HG03457 (cell line): ENCODE measurements at regions not wholly inside any gene's neighbourhood (a gene's known extent, or its start where the extent isn't known, plus 50 kb on each side); places are given as distances from the start of the nearest gene placed in this dataset.
"Not testable (repeated sequence)": the region's sequence is repeated elsewhere in the genome, so short reads cannot be mapped to it uniquely, and the experiment has no call there.

Experiments
- ATAC-seq: cut with Tn5 transposase; IDR thresholded peaks from one replicate; pipeline ENCODE4 v1.9.1; 2021; ENCODE audit warnings: moderate number of reproducible peaks; ENCODE audit not compliant: unreplicated experiment

DNA sequence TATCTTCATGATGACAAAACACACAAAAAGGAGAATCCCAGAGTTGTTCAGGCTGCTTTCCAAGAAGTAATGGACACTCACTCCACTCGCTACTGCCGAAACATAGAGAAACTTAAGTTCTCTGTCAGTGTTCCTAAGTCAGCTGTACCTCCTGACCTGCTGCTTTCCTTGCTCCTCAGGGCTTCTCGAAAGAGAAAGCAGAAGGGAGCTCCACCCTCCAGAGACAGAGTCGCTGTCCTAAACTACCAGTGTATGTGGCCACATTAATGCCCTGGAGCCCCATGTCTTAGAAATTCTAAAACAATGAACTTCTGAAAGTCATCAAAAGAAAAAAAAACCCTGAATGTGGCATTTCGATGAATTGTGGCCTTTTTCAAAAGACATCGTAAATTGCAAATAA, 390.8 kb upstream of the MON1B start:
- no peak for ATAC-seq

DNA sequence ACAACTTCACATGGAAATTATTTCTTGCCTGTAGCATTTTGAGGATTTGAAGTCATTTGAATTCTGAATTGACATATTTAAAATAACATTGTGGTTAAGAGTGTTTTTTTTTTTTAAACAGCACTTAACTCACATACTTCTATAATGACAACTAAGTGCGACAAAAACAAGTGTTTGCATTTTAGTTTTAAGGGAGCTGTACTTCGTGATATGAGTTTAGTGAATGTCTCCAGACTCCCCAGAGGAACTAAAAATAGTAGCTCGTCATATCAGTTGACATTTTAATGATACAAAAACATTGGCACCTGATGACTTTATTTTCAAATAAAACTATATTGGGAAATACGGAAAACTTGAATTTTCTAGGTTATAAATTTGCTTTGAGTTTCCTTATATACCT, 389.6 kb upstream of the MON1B start:
- no peak for ATAC-seq

DNA sequence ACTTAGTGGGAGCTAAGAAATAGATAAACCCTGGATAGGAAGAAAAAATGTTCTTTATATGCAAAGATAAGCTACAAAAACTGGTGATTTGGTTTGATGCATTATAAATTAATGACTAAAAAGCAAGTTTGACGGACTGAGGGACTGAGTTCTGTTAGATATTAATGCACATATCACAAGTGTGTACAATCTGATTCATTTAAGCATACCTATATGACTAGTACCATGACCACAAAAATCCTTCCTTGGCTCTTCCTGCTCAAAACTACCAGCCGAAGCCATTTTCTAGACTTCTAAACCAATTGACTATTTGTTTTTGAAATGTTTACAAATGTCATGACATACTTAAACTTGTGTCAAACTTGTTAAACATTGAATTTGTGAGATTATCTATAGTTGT, 374.5 kb upstream of the MON1B start:
- no peak for ATAC-seq

DNA sequence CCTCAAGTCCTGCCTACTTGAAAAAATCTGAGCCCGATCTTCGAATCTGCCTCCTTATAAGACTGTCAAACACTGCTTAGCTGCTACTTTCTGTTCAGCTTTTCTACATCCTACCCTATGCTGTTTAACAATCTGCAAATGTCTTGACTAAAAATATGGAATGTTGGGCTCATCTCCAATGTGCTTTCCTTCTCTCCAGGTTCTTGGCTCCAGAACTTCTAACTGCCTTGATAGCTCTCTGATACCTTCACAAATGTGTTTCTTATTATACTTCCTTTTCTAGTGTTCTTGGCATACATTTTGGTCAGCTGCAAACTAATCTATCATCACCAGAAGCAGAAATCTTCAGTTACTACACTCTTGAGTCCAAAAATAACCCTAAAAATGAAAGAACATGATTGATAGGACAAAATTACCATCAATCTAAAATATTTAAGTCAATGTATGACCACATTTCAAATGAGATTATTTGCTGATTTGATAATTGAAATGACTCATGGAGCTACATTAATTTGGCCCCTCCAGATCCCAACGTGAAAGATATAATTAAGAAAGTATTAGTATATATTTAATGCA, 372.3 kb upstream of the MON1B start:
- ATAC-seq, result no peak

DNA sequence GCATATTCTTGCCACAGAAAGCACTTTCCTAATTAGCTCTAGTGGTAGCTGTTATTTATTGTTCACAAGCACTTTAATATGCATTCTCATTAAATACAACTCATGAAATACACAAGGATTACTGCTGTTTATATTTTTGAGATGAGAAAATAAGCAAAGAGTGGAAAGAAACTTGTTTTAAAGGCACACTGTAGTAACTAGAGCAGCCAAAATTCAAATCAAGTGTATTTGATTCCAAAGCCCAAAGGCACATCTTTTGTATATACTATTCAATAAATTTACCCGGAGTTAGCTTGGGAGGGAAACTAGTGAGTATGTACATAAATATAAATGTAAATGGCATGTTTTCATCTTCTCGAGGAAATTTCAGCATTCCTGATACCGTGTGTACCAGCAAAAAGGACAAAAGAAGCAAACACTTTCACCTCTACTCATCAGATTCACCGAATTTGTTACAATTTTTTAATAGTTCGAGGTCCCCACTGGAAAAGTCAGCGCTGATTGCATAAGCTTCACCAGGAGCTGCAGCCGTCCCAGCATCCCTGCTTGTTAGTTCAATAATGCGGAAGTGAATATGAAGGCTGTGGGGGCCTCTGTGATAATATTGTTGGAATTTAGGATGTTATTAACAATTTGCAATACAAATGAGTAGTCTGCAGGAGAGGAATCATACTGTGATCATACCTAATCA, 371.6 kb upstream of the MON1B start:
- no peak for ATAC-seq

DNA sequence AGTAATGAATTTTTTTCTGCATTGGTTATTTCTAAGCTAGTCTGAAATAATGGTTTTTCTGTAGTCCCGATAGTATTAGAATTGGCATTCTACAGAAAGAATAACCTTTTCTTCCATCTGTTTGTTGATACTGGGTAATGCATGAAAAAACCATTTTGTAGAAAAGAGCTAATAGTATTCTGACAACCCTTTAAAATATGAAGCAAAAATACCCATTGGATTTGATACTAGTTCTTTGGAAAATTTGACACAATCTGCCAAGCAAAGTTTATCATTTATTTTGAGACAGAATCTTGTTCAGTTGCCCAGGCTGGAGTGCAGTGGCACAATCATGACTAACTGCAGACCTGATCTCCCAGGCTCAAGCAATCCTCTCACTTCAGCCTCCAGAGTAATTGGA, 366.8 kb upstream of the MON1B start:
- no peak for ATAC-seq

DNA sequence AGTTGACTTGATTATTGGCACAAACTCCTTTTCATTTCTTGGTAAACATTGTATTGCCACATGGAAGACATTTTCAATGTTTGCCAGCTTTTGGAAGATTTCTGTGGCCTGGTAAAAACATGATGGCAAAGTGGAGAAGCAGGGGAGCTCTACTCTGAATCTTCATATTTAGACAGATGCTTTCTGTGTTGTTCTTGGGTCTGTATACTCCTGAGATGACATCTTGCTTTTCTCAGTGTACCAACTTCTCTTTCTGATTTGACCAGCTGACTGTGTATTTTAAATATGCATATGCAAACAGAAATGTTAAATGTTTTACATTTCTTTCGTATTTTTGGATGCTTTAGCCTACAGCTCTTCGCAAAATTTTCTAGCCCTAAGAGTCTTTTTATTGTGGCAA, 366.2 kb upstream of the MON1B start:
- ATAC-seq, result no peak

DNA sequence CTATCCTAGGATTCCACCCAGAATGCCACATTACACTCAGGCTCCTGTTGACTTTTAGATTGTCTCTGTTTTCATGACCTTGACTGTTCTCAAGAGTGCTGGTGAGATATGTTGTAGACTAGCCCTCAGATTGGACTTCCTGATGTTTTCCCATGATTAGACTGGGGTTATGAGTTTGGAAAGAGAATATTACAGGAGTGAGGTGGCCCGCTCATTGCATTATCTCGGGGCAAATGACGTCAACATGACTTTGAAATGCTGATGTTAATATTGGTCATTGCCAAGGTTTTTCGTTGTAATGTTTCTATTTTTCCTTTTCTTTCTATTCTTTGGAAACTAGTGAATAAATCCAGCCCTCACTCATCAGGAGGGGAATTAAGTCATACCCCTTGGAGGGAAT, 355.7 kb upstream of the MON1B start:
- ATAC-seq, result no peak

DNA sequence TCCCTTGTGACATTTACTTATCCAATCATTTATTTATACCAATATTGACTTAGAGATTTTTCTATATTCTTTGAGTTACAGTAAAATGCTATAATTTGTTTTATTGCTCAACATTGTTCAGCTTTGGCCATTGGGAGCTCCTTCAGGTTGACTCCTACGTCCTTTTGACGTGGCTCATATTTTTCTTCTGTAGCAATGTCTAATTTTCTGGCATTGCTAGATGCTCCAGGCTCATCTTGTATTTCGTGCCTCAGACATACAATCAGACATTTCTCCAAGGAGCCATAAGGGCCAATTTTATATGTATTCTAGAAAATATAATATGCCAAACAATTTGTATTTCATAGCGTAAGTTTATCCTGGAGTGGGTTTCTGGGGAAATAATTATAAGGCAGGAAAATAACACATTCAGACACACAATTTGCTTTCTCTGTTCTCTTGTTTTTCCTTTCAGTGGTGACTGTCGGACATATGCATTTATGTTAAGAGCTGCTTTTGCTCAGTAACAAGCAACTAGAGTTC, 355.1 kb upstream of the MON1B start:
- no peak for ATAC-seq

DNA sequence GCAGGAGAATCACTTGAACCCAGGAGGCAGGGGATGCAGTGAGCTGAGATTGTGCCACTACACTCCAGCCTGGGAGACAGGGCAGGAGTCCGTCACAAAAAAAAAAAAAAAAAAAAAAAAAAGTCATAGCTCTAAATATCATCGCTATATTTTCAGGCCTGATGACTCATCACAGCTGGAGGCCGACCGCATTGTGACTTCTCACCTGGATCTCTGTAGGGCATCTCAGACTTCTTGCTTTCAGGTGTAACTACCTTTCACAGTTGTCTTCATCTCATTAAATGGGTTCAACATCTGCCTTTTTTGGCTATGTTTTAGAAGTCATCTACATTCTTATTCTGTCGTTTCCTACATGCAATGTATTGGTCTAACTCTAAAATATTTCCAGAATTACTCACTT, 353.1 kb upstream of the MON1B start:
- ATAC-seq, result no peak

DNA sequence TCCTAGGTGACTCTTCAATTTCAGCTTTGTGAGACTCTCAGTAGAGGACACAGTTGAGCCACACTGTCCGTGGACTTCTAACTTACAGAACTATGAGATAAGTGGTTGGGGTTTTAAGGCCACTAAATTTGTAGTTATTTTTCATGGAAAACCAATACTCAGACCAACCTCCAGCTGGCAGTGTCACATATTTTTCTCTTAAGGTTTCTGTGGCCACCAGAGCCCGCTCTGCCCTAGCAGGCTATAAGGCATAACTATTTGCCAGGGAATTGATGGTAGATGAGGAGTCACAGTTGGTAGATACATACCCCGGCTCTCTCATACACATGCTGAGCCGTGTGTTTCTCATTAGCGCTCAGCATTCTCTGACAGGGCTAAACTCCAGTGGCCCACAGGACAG, 336.8 kb upstream of the MON1B start:
- ATAC-seq, result no peak

DNA sequence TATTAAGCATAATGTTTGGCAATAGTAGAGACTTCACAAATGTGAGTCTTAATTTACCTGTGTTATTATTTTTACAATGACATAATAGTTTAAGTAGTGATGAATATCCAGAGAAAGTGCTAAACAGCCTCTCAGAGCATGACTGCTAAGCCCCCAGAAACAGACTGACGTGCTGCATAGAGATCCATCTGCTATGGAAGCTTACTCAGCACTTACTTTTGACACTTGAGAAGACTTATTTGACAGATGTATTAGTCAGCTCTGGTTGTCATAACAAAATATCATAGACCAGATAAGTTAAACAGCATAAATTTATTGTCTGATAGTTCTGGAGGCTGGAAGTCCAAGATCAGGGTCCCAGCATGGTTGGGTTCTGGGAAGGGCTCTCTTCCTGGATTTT, 334.9 kb upstream of the MON1B start:
- no peak for ATAC-seq

DNA sequence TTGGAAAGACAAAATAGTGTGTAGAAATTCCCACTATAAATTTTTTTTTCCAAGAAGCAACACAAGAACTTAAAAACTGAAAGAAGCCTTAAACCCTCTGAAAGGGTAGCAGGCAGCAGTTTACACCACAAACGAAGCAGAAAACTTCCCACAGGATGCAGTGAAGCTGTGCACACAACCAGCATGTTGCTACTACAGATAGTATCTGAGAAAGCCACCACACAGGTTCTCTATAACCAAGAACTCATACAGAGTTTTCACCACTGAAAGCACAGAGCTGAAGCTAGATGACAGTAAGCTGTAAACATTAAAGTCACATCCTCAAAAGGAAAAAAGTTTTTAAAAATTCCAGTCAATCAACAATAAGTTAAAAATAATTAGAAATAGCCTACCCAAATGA, 333.6 kb upstream of the MON1B start:
- no peak for ATAC-seq

DNA sequence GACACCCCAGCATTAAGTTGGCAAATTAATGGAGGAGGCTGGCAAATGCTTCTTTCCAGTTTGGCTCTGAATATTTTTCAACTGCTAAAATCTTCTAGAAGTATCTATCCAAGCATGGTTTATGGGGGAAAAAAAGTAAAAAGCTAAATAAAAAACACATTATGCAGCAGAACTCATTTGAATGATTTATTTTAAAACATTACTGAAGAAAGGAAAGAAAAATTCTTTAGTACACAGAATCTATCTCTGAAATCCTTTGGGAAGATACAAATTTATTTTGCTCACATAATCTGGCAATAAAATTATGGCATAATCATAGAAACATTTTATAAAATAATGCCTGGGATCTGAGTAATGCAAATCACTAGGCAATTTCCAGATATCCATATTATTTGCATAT, 328.1 kb upstream of the MON1B start:
- ATAC-seq, result no peak

DNA sequence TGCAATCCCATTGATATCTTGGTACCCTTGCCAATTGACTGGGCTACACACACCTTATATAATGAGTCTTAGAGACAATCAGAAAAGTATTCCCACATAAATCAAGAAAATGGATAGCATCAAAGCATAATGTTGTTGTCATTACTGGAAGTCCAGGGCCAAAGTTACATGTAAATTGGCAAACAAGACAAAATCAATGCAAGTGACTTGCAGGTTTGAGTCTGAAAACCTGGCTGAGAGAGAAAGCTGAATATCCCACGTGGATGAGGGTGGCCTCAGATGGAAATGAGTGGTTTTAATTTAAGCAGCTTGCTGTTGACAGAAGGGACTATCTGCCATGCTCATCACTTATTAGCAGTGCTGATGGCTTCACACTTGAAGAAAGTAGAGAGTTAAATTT, 324.0 kb upstream of the MON1B start:
- no peak for ATAC-seq

DNA sequence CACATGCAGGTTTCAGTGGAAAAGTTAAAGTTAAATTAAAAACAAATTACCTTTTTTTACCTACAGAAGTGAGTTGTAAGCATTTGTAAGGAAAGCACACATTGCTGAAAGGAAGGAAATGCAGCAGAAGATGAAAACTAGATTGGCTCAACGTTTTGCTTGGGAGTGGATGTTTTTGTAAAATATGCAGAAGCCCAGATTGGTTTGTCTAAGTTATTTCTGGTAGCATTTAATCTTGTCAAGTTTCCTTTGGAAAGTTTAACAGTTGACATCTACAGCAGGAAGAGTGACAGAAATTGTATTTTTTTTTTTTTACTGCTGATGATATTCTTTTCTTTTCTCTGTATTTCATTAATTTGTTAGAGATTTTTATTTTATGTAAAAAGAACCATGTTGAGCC, 315.1 kb upstream of the MON1B start:
- ATAC-seq, result no peak

DNA sequence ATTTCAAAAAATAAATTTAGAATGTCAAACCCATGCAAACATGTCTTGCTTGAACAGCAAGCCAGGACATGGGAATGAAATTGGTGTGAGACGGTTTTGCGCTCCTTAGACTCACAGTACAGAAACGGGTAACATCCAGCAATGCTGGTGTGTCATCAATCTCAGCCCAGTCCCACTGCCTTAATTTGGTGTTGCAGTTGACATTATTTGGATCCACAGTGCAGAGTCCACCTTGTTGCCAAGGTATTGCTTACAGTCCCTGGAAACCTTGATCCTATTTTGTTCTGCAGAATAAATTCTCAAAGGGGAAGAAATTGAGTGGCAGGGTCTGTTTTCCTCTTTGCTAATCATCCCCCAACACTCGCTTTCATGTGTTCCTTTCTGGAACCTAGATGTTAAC, 311.6 kb upstream of the MON1B start:
- no peak for ATAC-seq

DNA sequence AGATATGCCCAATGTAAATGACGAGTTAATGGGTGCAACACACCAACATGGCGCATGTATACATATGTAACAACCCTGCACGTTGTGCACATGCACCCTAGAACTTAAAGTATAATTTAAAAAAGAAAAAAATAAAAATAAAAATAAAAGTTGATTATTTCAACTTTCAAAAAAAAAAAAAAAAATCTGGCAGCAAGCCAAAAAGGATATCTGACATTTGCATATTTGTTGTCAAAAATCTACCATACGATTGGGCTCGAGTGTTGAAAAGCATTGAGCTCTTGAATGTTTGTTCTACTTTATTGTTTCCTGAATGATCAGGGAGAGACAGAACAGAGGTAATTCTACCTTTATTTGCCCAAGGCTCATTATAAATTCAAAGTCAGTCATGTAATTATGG, 310.5 kb upstream of the MON1B start:
- not testable (repeated sequence) for ATAC-seq

DNA sequence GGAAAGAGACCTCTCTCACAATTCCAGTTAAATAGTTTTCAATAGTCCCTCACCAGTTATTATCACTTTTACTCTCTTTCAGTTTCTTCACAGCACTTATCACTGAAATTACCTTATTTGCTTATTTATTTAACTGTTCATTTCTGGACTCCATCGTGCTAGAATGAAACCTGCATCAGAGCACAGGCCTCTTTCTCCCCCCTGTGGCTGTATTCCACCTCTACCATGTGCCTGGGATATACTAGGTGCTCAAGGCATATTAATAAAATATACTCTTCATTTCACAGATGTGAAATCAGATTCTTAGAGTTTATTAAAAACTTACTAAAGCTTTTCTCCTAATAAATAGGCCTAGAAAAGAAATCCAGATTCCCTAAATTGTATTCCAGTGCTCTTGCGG, 308.9 kb upstream of the MON1B start:
- ATAC-seq, result no peak

DNA sequence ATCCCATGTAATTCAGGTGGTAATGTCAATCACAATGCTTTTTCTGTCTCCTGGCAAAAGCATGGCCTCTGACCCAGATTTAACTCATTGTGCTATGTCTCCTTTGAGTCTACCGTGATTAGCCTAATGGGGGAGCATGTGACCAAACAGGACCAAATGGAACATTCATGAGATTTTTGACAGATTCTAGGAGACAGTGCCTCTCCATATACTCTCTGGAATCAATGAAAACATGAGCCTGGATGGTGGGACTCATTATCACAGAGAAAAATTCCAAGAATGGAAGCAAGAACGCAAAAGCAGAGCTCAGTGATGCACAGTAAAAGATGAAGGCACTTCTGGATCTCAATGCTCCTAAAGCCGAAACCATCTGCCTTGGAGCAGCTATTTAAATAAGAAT, 307.9 kb upstream of the MON1B start:
- ATAC-seq, result no peak

DNA sequence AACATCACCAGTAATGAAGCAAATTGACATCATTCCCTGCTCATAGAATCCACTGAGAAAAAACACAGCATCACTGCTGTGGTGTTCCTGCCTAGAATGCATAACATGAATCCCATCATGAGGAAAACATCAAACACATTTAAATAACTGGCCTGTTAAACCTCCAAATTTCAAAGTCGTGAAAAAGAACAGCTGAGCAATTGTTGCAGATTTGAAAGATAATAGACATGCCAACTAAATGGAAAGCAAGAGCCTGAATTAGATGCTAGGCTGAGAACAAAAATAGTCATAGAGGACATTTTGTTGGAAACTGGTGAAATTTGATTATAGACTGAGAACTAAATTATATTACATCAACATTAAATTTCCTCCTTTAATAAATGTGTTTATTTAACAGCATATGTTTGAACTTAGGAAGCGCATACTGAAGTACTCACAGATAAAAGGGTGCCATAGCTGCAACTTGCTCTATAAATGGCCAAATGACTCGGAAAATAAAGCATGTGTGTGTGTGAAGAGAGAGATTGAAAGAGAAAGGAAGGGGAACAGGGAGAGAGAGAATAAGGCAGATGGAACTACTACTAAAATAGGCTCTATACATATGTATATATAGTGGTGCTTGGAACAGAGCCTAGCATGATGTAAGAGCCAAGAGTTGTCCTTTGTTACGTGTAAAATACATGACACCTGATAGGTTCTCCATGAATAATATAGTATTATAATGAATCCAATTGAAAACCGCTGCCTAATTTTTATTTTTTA, 305.0 kb upstream of the MON1B start:
- ATAC-seq, result no peak

DNA sequence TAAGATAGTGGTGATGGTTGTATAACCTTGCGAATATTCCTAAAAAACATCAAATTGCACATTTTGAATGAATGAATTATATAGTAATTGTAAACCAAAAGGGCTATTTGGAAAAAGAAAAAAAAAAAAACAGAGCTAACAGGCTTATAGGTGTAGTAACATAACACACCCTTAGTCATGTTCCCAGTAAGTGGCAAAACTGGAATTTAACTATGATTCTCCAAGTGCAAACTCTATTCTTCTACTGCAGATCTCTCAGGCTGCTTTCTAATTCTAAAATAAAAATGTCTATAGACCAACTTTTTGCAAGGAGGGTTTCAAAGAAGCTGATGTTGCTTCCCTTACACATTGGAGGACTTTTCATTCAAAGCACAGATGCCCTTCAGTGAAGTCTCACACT, 293.2 kb upstream of the MON1B start:
- no peak for ATAC-seq
